ENCODE measurements at regions not wholly inside any gene's neighbourhood (a gene's known extent, or its start where the extent isn't known, plus 50 kb on each side); places are given as distances from the start of the nearest gene placed in this dataset.

DNA sequence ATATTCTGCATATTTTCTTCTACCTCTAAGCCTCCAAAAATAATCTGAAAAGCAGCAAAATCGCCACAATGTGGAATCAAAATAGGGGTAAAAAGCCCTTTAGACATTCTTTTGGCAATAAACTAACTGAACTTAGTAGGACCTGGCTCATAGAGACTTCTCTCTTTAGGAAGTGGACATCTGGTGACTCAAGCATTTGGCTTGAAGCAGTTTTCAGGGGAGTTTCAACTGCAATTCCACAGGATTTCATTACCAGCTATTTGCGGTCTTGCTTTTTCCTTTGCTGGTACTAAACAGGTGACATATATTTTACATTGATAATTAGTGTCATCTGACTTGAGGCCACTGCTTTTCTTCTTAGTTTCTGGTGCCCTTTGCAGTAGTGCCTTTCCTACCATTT is 173.2 kb upstream of the FBN2 start:
- FAIRE-seq (no peak), ATAC-seq (no peak), DNase-seq (ENCODE audit: low read depth in 1 of 2, low spot score in 1 of 2) (no peak)
- H3K4me2 ChIP-seq = no peak overlapping the region
- TF ChIP-seq BHLHE40 (IDR thresholded peaks at IDR 0.05; ENCODE audit: low read depth, low read length) (no peak), HEYL (CRISPR knock-in tag; IDR thresholded peaks at IDR 0.05) (no peak), CBX8 (IDR thresholded peaks at IDR 0.05) (no peak), RNF2 (IDR thresholded peaks at IDR 0.05; ENCODE audit: borderline replicate concordance, low read depth) (no peak), CHD2 (IDR thresholded peaks at IDR 0.05; ENCODE audit: low read length, partially characterized antibody) (no peak), EHMT2 (IDR thresholded peaks at IDR 0.05; ENCODE audit: low read depth) (no peak), EP300 (IDR thresholded peaks at IDR 0.05) (no peak), MAFK (IDR thresholded peaks at IDR 0.05; ENCODE audit: partially characterized antibody) (no peak), HDAC2 (IDR thresholded peaks at IDR 0.05) (no peak), MAZ (IDR thresholded peaks at IDR 0.05; ENCODE audit: borderline replicate concordance, low read depth, low read length) (no peak), RCOR1 (IDR thresholded peaks at IDR 0.05; ENCODE audit: low read depth, low read length) (no peak), PHF8 (IDR thresholded peaks at IDR 0.05; ENCODE audit: borderline replicate concordance, low read depth) (no peak), CHD4 (IDR thresholded peaks at IDR 0.05; ENCODE audit: borderline replicate concordance) (no peak), ZFP36 (IDR thresholded peaks at IDR 0.05; ENCODE audit: borderline replicate concordance, partially characterized antibody) (no peak), RAD21 (conservative IDR thresholded peaks at IDR 0.05 in 1 of 2, IDR thresholded peaks at IDR 0.05 in 1 of 2) (no peak), ZSCAN20 (CRISPR knock-in tag; IDR thresholded peaks at IDR 0.05) (no peak)
- TF ChIP-seq, protein P1, sequence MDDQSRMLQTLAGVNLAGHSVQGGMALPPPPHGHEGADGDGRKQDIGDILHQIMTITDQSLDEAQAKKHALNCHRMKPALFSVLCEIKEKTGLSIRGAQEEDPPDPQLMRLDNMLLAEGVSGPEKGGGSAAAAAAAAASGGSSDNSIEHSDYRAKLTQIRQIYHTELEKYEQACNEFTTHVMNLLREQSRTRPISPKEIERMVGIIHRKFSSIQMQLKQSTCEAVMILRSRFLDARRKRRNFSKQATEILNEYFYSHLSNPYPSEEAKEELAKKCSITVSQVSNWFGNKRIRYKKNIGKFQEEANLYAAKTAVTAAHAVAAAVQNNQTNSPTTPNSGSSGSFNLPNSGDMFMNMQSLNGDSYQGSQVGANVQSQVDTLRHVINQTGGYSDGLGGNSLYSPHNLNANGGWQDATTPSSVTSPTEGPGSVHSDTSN (IDR thresholded peaks at IDR 0.05) = no peak
- TF ChIP-seq, protein P2, sequence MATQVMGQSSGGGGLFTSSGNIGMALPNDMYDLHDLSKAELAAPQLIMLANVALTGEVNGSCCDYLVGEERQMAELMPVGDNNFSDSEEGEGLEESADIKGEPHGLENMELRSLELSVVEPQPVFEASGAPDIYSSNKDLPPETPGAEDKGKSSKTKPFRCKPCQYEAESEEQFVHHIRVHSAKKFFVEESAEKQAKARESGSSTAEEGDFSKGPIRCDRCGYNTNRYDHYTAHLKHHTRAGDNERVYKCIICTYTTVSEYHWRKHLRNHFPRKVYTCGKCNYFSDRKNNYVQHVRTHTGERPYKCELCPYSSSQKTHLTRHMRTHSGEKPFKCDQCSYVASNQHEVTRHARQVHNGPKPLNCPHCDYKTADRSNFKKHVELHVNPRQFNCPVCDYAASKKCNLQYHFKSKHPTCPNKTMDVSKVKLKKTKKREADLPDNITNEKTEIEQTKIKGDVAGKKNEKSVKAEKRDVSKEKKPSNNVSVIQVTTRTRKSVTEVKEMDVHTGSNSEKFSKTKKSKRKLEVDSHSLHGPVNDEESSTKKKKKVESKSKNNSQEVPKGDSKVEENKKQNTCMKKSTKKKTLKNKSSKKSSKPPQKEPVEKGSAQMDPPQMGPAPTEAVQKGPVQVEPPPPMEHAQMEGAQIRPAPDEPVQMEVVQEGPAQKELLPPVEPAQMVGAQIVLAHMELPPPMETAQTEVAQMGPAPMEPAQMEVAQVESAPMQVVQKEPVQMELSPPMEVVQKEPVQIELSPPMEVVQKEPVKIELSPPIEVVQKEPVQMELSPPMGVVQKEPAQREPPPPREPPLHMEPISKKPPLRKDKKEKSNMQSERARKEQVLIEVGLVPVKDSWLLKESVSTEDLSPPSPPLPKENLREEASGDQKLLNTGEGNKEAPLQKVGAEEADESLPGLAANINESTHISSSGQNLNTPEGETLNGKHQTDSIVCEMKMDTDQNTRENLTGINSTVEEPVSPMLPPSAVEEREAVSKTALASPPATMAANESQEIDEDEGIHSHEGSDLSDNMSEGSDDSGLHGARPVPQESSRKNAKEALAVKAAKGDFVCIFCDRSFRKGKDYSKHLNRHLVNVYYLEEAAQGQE (IDR thresholded peaks at IDR 0.05) = no peak
- TF ChIP-seq, protein P3, sequence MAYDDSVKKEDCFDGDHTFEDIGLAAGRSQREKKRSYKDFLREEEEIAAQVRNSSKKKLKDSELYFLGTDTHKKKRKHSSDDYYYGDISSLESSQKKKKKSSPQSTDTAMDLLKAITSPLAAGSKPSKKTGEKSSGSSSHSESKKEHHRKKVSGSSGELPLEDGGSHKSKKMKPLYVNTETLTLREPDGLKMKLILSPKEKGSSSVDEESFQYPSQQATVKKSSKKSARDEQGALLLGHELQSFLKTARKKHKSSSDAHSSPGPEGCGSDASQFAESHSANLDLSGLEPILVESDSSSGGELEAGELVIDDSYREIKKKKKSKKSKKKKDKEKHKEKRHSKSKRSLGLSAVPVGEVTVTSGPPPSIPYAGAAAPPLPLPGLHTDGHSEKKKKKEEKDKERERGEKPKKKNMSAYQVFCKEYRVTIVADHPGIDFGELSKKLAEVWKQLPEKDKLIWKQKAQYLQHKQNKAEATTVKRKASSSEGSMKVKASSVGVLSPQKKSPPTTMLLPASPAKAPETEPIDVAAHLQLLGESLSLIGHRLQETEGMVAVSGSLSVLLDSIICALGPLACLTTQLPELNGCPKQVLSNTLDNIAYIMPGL (CRISPR knock-in tag; IDR thresholded peaks at IDR 0.05; ENCODE audit: borderline replicate concordance) = no peak
- ChIA-PET POLR2A (no interaction called here), CTCF (no interaction called here)
- no peak overlapping the region for H3K27ac ChIP-seq
- no peak overlapping the region for H3K4me3 ChIP-seq
- 57% methylated on average over 2 of the region's 2 CpGs for WGBS (ENCODE audit: missing lambda C conversion rate)
- H3K9me3 ChIP-seq = no peaks in the 10 kb centered on the region
- no peaks in the 10 kb centered on the region for H3K4me1 ChIP-seq

DNA sequence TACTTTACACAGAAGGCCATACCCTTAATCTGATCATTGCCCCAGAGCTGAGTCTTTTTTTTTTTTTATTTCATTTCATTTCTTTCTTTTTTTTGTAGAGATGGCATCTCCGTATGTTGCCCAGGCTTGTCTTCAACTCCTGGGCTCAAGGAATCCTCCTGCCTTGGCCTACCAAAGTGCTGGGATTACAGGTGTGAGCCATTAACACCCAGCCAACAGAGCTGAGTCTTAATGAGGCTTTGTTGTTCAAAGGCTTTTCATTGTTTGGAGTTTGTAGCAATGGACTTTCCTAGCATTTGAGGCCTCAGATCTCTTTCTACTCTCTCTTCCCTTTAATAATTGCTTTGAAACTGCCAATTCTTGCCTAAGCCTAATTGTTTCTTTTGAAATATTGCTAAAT is 176.5 kb upstream of the FBN2 start:
- ChIA-PET POLR2A (no interaction called here), CTCF (interaction anchor here (0.6 kb wide), 1 partner anchor 637 kb away, joined by 4 read pairs; no protein-coding TSS in a partner anchor)
- H3K9me3 ChIP-seq = no peaks in the 10 kb centered on the region
- H3K27ac ChIP-seq = no peak overlapping the region
- FAIRE-seq = no peak
- WGBS (ENCODE audit: missing lambda C conversion rate) = 68% methylated on average over 1 of the region's 1 CpG
- no peak for ATAC-seq
- H3K4me3 ChIP-seq = no peak overlapping the region
- no peak for DNase-seq (ENCODE audit: low read depth in 1 of 2, low spot score in 1 of 2)
- H3K4me2 ChIP-seq = no peak overlapping the region
- H3K4me1 ChIP-seq = no peaks in the 10 kb centered on the region
- TF ChIP-seq ESRRA (IDR thresholded peaks at IDR 0.05; ENCODE audit: borderline replicate concordance, low read length) (no peak), RFX5 (IDR thresholded peaks at IDR 0.05) (no peak), ZFP36 (IDR thresholded peaks at IDR 0.05; ENCODE audit: borderline replicate concordance, partially characterized antibody) (no peak), TFCP2L1 (CRISPR knock-in tag; IDR thresholded peaks at IDR 0.05) (no peak), GATA3 (IDR thresholded peaks at IDR 0.05; ENCODE audit: borderline replicate concordance) (no peak), JUN (IDR thresholded peaks at IDR 0.05) (no peak), FOSL2 (IDR thresholded peaks at IDR 0.05) (no peak), FOSL2 (CRISPR knock-in tag; IDR thresholded peaks at IDR 0.05) (no peak)
- TF ChIP-seq, protein P1 (IDR thresholded peaks at IDR 0.05) = no peak
- TF ChIP-seq, protein P4, sequence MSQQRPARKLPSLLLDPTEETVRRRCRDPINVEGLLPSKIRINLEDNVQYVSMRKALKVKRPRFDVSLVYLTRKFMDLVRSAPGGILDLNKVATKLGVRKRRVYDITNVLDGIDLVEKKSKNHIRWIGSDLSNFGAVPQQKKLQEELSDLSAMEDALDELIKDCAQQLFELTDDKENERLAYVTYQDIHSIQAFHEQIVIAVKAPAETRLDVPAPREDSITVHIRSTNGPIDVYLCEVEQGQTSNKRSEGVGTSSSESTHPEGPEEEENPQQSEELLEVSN (IDR thresholded peaks at IDR 0.05; ENCODE audit: borderline replicate concordance, low read depth) = no peak
- TF ChIP-seq, protein P5, sequence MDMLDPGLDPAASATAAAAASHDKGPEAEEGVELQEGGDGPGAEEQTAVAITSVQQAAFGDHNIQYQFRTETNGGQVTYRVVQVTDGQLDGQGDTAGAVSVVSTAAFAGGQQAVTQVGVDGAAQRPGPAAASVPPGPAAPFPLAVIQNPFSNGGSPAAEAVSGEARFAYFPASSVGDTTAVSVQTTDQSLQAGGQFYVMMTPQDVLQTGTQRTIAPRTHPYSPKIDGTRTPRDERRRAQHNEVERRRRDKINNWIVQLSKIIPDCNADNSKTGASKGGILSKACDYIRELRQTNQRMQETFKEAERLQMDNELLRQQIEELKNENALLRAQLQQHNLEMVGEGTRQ (IDR thresholded peaks at IDR 0.05) = no peak
- TF ChIP-seq, protein P6, sequence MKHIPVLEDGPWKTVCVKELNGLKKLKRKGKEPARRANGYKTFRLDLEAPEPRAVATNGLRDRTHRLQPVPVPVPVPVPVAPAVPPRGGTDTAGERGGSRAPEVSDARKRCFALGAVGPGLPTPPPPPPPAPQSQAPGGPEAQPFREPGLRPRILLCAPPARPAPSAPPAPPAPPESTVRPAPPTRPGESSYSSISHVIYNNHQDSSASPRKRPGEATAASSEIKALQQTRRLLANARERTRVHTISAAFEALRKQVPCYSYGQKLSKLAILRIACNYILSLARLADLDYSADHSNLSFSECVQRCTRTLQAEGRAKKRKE (CRISPR knock-in tag; IDR thresholded peaks at IDR 0.05; ENCODE audit: low read depth) = no peak
